Kidney epithelial cell (primary cell): ENCODE measurements at regions not wholly inside any gene's neighbourhood (a gene's known extent, or its start where the extent isn't known, plus 50 kb on each side); places are given as distances from the start of the nearest gene placed in this dataset.

Experiments used
- DNase-seq: peaks from one replicate; pipeline ENCODE4 v3.0.0-alpha.2; 2010; ENCODE audit warnings: low read depth
- H3K27me3 ChIP-seq: 2 replicates; pipeline ENCODE4 v1.6.0; 2011; ENCODE audit warnings: low read length; ENCODE audit not compliant: control insufficient read depth, insufficient read depth
- H3K36me3 ChIP-seq: 2 replicates; pipeline ENCODE4 v1.5.1; 2011; ENCODE audit warnings: low read length; ENCODE audit not compliant: control insufficient read depth, insufficient read depth
- H3K4me3 ChIP-seq: 2 replicates; pipeline ENCODE4 v1.5.1; 2011; ENCODE audit warnings: low read depth, mild to moderate bottlenecking, control low read depth, low read length
- TF ChIP-seq, protein P1 (sequence below): IDR thresholded peaks from 2 replicates; pipeline ENCODE4 v1.5.1; 2011; ENCODE audit warnings: mild to moderate bottlenecking, moderate library complexity, low read length, control low read depth, inconsistent platforms; ENCODE audit not compliant: insufficient read depth, poor library complexity, severe bottlenecking

DNA sequence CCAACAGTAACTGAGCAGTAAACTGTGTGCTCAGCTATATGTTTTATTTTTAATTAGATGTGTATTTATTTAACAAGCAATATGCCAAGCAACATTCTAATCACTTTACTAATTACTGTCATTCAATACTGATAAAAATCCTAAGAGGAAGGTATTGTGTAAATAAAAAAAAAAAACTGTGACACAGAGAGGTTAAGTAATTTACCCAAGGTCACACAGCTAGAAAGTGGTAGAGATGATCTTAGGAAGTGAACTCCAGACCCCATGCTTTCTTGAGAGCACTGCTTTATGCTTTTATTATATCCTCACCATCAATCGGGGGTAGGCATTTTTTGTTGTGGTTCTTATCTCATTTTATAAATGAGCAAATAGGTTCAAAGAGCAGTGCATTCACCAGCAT is 417.1 kb downstream of the RAB28 start:
- Histone ChIP-seq H3K4me3 (no peak overlapping the region), H3K36me3 (no peaks in the 10 kb centered on the region), H3K27me3 (no peaks in the 10 kb centered on the region)
- TF ChIP-seq, protein P1, sequence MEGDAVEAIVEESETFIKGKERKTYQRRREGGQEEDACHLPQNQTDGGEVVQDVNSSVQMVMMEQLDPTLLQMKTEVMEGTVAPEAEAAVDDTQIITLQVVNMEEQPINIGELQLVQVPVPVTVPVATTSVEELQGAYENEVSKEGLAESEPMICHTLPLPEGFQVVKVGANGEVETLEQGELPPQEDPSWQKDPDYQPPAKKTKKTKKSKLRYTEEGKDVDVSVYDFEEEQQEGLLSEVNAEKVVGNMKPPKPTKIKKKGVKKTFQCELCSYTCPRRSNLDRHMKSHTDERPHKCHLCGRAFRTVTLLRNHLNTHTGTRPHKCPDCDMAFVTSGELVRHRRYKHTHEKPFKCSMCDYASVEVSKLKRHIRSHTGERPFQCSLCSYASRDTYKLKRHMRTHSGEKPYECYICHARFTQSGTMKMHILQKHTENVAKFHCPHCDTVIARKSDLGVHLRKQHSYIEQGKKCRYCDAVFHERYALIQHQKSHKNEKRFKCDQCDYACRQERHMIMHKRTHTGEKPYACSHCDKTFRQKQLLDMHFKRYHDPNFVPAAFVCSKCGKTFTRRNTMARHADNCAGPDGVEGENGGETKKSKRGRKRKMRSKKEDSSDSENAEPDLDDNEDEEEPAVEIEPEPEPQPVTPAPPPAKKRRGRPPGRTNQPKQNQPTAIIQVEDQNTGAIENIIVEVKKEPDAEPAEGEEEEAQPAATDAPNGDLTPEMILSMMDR = no peak
- no peak for DNase-seq

DNA sequence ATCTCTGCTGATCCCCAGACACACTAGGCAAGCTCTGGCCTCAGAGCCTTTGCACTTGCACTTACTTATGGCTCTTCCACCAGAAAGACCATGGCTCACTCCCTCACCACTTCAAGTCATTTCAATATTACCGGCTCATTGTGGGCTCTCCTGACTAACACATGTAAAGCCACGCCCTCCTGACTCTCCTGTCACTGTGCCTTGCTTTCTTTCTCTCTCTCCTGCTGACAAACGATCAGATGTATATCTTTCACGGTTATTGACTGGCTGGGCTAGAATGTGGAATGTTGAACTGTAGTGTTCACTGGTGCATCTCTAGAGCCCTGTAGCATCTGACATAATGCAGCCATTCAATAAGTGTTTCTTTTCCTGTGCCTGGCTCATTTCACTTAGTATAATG is 425.1 kb downstream of the RAB28 start:
- DNase-seq = no peak
- Histone ChIP-seq H3K36me3 (no peaks in the 10 kb centered on the region), H3K4me3 (no peak overlapping the region), H3K27me3 (no peaks in the 10 kb centered on the region)
- TF ChIP-seq, protein P1 = no peak

DNA sequence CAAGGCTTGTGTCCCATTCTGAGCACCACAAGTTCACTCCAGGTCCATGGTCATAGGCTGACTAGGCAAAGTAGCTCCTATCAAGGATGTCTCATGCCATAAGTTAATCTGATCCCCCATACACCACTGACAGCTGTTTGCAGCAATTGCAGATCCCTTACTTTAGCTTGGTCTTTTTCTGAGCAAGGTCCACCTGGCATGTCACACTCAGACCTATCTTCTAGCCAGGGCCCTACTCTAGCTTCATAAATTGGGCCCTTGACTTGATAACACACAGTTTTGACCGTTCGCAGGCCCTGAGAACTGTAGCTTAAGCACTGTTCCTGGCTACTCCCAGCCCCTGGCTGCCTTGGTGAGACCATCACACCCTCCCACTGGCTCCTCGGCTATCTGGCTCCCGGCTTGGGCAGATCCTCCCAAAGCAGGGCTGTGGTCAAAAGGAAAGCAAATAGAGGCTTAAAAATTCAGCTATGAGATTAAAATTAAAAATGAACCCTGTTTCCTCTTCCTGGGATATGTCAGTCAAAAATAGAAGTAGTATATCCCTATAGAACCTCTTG is 427.4 kb downstream of the RAB28 start:
- Histone ChIP-seq H3K36me3 (no peaks in the 10 kb centered on the region), H3K4me3 (no peak overlapping the region), H3K27me3 (no peaks in the 10 kb centered on the region)
- no peak for DNase-seq
- TF ChIP-seq, protein P1 = no peak

DNA sequence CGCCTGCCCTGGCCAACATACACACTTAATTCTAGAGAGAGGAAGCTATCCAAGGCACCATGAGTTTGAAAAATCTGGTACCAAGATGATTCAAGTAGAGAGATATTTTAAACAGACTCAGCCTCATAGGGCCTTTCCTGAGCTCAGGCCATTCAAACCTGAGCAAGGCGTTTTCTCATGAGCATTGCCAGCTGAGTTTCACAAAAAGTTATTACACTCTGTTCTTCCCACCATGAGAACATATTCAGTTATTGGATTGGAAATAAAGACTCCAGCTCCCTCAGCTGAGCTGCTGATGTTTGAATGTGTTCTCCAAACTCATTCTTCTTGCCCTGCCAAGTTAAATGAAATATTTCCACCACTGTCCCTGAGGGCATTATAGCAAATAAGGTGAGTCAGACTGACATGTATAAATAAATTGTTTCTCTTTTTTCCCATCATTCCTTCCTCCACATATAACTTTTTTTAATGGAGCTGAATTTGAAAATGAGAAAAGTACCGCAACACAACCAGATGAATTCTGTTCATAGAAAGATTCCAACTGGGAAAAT is 429.6 kb downstream of the RAB28 start:
- TF ChIP-seq, protein P1 = no peak
- Histone ChIP-seq H3K4me3 (no peak overlapping the region), H3K27me3 (no peaks in the 10 kb centered on the region), H3K36me3 (no peaks in the 10 kb centered on the region)
- no peak for DNase-seq

DNA sequence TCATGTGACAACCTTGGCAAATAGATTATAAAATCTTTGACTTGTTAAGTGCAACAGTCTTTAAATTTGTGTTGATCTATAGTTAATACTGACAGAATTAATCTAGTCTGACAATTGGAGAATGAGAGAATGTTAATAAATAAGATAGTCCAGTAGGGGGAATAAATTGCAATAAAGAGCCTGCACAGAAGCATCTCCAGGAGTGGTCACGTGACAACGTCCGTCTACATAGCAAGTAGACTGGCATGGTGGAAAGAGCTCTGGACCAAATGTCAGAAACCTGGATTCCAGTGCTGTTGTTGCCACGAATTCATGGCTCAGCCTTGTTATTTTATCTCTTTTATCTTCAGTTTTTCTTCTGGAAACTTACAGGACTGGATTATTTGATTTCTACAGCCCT is 436.5 kb downstream of the RAB28 start:
- no peak for DNase-seq
- H3K27me3 ChIP-seq = no peaks in the 10 kb centered on the region
- no peak overlapping the region for H3K4me3 ChIP-seq
- H3K36me3 ChIP-seq = no peaks in the 10 kb centered on the region
- TF ChIP-seq, protein P1 = no peak

DNA sequence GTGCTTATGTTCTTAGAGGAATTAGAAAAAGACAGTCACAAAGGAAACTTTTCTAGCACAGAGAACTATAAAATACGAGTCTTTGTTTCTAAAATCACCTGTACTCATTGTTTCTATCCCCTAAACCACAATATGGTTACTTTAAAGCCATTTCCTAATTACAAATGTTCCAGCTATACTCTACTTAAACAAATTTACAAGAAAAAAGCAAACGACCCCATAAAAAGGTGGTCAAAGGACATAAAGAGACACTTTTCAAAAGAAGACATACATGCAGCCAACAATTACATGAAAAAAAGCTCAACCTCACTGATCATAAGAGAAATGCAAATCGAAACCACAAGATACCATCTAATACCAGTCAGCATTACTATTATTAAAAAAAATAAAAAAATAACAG is 447.3 kb downstream of the RAB28 start:
- Histone ChIP-seq H3K36me3 (no peaks in the 10 kb centered on the region), H3K27me3 (no peaks in the 10 kb centered on the region), H3K4me3 (no peak overlapping the region)
- no peak for DNase-seq
- TF ChIP-seq, protein P1 = no peak
